Middle frontal gyrus (tissue), 1 donor: ENCODE measurements at regions not wholly inside any gene's neighbourhood (a gene's known extent, or its start where the extent isn't known, plus 50 kb on each side); places are given as distances from the start of the nearest gene placed in this dataset.

Source experiments
- DNase-seq: peaks from one replicate; pipeline ENCODE4 v3.0.0-alpha.2; 2015; ENCODE audit warnings: low spot score; ENCODE audit errors: extremely low spot score

DNA sequence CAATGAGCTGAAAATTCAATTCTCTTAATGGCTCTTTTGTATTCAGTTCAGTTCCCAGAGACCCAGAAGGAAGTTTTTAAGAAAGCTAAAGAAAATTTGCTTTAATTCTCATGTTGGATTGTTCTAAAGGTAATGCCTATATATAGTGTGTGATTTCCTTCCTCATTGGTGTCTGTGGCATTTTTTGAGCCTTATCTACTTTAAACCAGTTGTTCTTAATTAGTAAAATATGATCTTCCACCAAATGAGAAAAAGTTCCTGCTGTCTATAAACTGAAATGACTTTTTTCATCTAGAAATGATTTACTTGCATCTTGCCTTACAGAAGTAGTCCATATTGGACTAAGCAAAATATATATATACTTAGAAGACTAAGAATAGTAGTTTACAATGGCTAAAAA lies 622.1 kb upstream of the KIRREL3 start:
- no peak for DNase-seq

DNA sequence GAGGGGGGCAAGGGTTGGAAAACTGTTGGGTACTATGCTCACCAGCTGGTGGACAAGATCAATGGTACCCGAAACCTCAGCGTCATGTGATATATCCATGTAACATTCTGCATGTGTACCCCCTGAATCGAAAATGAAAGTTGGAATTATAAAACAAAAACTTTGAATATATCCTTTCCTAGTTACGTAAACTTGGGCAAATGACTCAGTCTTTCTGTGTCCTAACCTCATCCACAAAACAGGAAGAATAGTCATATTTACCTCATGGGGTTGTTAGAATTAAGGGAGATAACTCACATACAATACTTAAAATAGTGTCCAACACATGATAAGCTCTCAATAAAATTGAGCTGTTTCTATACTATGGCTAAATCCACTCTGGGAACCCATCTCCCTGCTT lies 620.1 kb upstream of the KIRREL3 start:
- no peak for DNase-seq

DNA sequence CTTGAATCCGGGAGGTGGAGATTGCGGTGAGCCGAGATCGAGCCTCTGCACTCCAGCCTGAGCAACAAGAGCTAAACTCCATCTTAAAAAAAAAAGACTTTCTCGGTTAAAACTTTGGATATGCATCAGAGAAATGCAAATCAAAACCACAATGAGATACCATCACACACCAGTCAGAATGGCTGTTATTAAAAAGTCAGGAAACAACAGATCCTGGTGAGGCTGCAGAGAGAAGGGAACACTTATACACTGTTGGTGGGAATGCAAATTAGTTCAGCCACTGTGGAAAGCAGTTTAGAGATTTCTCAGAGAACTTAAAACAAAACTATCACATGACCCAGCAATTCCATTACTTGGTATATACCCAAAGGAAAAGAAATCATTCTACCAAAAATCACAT lies 619.4 kb upstream of the KIRREL3 start:
- DNase-seq: no peak

DNA sequence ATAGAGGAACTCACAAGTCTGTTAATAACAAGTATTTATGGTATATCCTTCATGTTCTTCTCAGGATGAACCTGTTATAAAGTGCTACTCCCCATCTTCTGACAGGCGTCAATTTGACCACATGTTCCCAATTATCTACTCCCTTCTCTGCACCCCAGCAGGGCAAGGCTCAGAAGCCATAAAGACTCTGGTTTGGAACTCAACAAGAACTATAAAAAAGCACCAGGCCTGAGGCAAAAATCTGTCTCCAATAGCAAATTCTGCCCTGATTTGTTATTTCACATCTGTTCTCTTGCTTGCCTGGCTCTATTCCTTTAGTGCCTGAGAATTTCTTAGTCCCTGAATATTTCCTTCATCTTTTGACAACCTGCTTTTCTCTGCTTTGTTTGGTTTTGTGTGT lies 618.2 kb upstream of the KIRREL3 start:
- no peak for DNase-seq

DNA sequence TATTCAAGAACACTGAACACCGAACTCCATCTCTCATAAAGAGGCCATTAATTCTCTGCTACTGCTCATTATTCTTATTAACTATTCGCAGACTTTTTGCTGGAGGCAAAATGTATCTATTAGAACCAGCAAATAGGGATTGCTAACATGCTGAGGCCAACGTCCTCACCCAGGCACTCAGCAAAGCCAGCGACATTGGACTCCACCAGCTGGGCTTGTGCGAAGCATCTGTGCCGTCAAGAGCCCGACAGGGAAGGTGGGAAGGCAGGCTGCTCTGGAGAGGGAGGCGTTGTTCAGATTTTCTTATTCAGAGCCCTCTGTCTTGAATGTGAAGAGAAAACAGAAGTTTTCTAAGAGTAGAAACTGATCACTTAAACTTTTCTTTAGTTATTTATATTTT lies 615.6 kb upstream of the KIRREL3 start:
- no peak for DNase-seq

DNA sequence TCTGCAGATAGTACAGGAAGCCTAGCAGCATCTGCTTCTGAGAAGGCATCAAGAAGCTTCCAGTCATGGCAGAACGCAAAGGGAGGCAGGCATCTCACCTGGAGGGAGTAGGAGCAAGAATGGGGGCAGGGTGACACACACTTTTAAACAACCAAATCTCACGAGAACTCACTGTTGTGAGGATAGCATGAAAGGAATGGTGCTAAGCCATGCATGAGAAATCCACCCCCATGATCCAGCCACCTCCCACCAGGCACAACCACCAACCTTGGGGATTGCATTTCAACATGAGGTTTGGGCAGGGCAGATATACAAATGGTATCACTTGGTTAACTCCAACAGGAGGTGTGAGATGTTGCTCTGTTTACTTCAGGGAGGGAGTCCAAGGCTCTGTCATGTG lies 612.0 kb upstream of the KIRREL3 start:
- no peak for DNase-seq

DNA sequence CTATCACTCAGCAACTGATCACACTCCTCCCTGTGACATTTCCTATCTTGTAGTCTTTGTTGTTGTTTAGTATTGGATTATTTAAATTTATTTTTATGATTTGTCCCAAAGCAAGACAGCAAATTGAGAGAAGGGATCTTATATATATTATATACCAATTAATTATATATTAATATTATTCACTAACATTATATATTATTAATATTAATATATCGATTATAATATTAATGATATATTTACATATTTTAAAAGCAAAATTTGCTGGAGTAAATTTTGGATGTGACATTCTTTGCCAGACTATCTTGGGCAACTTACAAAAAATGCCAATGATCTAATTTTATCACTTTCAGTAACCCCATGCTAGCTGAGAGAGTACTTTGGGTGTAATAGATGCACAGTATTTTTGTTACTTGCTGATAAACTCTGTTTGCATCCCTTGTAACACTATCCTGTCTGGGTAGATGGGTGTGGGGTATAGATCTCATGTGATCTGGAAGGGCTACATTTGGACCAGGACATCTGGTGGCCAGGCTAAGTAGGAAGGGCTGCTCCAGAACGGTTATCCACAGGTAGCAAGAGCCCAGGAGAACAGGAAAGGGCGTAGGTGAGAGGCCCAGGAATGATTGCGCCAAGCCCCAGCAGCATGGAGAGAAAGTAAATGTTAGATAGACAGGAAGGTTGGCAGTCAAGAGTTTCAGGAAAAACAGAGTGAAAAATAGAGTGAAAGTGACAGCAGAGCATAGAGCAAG lies 608.6 kb upstream of the KIRREL3 start:
- DNase-seq: no peak

DNA sequence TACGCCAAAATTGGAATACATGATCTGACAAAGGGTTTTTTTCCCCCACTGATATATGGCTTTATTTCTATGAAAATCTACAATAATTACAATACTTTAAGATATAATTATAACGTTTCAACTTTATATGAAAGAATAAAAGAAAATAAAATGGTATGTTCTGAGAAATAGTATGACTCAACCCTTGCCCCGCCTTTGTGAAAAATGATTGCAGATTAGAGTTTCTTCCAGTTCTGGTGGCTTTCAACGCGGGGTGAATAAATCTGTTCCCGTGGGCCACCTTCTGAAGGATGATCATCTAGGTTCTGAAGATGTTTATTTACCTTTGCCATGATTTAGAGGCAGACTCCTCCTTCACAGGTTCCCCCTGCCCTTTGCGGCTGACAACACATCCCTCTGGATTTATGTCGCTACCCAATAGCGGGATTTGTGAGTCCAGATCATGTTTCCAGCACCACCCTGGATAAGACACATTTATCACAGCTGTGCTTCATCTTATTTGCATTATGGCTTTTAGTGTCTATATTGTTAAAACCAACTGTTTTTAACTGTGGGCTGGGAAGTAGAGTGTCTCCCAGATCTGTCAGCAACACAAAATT lies 607.0 kb upstream of the KIRREL3 start:
- DNase-seq: no peak

DNA sequence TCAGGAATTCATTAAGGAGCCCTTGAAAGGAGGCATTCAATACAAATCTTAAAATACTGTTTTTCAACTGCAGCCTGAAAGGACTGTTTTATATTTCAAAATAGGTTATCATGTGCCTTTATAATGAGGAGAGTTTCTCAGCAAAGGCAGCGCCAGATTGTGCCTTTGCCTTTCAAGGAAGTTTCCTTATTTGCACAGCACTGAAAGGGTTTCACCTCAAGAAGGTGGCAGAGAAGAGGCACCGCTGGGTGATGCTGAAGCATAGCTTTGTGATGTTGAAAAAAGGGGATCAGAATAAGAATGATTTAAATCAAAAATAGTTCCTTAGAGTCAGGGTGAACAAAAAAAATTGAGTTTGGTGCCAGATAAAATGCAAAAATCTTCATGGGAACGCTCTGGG lies 601.0 kb upstream of the KIRREL3 start:
- no peak for DNase-seq

DNA sequence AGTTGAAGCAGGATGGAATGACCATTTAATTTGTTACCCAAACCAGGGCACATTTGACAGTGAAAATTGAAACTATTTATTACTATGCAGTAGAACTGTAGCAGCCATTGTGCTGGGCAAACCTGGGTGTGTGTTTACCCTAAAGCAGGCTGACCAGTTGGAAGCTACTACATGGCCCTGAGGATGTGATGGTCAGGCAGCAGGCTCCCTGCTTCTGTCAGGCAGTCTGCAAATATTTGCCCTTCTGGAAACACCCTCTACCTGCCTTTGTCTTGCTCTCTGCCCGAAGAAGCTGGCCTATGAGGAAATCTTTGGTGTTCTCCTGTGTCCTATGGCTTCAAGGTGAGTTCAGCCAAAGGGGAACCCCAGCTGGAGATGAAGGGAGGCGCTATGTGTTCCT lies 600.1 kb upstream of the KIRREL3 start:
- DNase-seq: no peak

DNA sequence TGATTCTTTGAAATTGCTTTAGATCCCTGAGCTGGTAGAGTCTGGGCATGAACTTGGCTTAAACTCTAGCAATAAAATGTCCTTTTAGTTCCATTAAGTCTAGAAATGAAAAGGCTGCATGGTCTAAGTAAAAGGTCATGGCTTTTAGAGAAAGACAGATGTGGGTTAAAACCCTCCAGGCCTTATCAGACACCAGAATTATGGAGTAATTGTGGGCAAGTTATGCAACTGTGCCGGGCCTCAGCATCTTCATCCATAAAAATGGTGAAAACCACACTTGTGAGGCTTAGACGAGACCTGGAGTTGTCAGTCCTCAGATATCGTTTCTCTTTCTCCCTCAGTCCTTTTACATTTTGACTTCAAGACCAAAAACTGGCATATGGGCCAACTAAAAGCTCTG lies 597.9 kb upstream of the KIRREL3 start:
- no peak for DNase-seq

DNA sequence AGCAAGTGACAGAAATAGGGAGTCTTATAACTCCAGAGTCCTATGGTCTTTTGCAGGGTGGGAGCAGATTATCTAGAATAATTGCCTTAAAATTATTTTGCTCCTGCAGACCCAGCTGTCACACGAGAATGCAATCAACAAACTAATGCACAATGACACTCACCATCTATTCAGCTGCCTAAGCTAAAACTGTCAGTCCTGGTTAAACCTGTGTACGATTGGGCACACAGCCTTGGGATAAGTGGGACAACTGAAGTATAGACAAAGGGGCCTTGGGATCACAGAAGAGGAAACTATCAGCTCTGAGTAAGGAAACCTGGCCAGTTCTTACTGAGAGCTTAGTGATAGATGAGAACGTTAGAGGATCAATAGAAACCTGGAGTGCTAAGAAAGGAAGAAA lies 595.9 kb upstream of the KIRREL3 start:
- no peak for DNase-seq

DNA sequence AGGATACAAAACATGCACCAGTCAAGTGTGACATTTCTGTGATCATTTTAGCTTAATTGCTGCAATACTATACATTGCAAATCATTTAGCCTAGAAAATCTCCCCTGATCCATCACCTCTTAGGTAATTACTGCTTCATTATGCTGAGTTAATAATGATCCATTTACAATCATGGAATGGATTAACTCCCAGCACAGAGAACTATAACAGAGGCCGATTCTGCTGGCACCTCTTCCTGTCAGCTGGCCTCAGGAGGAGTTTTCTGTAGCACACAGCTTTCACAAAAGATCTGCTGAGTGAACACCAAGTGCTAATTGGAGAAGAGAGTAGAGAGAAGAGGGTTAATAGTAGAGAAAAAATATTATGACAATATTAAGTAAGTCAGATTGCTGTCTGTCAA lies 591.8 kb upstream of the KIRREL3 start:
- DNase-seq: no peak

DNA sequence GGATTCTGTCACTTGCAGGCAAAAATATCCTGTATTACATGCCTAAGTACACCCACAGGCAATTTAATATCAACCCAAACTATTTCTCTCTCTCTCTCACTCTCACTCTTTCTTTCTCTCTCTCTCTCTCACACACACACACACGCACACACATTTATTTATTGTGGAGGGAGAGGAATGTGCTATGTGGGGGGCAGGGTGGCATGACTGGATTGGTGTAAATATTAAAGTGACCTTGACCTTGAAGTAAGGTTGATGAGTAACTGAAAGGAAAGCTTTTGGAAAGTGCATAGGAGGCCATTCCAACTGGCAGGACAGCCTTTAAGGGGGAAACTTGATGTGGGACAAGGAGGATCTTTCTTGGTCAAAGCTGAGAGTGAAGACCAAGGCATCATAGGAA lies 589.7 kb upstream of the KIRREL3 start:
- no peak for DNase-seq

DNA sequence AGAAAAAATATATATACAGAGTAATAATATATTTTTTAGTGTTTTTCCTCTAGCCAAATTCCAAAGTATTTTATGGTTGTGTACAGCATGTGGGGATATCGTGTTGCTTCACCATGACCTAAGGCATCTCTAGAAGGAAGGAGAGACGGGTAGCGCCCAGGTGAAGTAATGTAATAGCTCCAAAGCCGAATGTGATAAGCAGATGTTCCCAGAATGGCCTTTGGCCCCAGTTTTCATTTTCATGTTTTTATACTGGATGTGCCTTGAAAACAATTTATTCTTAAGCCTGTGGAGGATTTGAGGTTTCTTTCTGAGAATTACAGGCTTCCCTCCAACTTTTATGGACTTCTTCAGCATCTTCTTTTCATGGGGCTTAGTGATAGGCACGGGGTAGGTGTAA lies 587.9 kb upstream of the KIRREL3 start:
- no peak for DNase-seq

DNA sequence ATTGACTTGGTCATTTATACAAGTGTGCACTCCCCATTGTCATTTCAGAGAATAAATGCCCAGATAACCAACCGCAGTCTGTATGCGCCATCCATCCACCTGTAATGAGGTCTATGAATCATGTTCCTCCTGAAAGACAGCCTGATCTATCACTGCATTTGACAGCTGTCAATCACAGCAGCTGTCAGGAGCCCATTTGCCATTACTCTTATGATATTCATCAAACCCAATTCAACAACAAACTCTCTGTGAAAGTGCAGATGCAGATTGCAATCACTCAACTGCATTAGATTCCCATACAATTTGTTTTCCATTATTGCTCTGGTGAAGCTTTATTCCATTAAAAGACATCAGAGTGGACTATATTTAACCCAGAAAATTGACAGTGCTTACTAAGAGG lies 586.9 kb upstream of the KIRREL3 start:
- DNase-seq: no peak

DNA sequence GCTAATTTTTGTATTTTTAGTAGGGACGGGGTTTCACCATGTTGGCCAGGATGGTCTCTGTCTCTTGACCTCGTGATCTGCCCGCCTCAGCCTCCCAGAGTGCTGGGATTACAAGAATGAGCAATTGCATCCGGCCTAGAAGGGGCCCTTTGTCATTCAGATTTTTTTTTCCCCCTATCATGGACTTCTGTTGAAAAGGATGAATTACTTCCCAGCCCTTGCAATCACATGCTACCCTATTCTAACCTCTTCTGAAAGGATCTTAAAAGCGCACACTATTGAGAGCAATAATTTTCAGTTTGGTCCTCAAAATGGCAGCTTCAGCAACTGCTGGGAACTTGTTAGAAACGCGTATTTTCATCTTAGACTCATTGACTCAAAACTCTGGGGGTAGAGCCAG lies 575.6 kb upstream of the KIRREL3 start:
- no peak for DNase-seq

DNA sequence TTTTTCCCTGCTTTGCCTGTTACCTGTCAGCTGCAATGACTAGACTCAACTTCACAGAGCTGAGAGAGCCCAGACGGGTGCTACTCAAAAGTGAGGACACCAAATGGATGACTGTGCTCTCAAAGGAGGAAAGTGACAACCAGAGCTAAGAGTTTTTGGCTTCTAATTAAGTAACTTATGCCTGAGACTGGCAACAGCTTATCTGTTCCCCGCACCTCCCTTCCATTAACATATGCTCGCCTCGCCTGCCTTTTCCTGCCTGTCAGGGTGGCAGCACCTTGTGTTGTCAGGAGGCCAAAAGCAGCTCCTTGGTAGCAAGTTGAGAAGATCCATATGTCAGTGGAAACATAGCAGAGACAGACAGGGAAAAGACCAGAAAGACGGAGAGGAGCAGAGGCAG lies 573.9 kb upstream of the KIRREL3 start:
- DNase-seq: no peak

DNA sequence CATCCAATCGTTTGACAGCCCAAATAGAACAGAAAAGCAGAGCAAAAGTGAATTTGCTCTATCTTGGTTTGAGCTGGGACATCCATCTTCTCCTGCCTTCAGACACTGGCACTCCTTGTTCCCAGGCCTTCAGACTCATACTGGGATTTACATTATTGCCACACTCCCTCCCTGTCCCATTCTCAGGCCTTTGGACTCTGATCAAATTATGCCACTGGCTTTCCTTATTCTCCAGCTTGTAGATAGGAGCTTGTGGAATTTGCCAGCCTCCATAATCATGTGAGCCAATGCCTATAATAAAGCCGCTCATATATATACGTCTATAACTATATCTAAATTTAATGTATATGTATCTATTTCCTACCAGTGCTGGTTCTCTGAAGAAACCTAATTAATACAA lies 568.3 kb upstream of the KIRREL3 start:
- DNase-seq: no peak

DNA sequence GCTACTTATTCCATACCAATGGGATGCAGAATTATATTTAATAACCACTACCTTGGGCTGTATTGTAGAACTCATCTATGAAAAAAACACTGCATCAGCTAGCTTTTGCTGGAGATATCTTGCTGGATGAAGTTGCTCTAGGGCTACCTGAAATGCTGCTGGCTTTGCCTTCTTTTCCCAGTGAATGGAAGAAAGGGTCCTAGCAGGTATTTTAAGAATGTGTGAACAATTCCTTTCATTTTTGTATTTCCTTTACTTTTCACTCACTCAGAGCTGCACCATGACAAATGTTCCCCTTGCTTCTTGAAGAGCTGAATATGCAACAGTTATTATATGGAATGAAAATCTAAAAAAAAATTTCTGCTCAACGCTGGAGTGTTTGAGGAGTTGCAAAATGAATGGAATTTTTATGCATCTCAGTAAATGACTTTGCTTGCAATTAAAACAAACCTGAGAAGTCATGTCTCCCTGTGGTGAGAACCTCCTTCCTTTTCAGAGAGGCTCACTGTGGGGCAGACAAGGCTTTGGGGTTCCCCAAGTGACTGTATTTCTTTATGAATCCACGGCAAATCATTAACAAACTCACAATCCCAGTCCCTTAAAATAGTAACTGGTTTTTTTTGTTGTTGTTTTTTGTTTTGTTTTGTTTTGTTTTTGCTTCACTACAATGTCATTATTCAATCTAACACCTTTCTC lies 566.8 kb upstream of the KIRREL3 start:
- no peak for DNase-seq

DNA sequence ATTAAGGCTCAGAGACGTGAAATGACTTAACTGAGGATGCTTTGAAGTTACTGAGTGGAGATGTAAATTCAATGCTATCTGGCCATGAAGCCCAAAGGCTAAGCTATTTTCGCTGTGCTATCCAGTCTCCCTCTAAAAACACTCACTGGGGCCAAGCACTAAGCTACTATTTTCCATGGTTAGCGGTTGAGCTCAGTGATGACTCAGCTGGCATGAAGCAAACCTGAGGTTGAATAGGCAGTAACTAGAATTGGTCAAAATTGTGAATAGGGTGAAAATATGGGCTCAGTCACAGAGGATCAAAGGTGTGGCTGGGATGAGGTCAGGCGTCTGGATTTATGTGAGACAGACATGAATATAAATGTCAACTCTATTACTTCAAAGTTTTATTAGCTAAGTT lies 564.2 kb upstream of the KIRREL3 start:
- no peak for DNase-seq

DNA sequence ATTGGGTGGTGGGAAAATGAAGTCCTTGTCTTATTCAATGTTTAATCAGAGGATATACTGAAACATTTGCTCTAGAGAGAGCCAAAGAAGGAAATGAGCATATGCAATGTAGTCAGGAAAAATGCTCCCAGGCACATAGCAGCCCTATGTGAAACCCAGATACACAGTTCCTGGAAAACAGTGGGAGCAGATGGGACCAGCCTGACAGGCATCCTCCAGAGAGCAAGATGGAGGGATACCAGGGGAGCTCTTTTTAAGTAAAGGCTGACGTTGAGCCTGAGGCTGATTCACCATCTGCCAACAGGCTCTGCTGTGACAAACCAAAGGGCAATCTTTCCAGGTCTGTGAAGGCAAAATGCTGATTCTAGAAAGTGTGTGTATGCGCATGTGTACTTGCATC lies 559.4 kb upstream of the KIRREL3 start:
- no peak for DNase-seq

DNA sequence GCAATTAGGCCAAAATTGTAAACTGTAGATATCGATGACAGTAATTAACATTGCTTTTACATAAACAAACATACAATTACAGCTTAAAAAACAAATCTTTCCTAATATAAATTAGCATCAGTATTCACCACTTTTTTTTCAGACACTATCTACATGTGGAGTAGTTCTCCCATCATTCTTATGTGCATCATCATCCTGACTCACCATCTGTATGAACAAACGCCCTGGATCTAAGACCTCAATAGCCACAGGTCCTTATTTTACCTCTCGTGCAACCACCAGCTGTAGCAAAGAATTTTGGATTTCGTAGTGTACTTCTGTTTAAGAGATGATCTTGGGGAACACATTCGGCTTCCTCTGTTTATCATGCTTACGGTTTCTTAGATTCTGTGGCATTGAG lies 551.9 kb upstream of the KIRREL3 start:
- DNase-seq: no peak
